GM12878 (cell line): ENCODE measurements at regions not wholly inside any gene's neighbourhood (a gene's known extent, or its start where the extent isn't known, plus 50 kb on each side); places are given as distances from the start of the nearest gene placed in this dataset.

Experiments used
- ATAC-seq: fragments of 200-7000 bp; cut with Tn5 transposase; 3 replicates; pipeline ENCODE4 v1.9.1; 2020; ENCODE audit warnings: mild to moderate bottlenecking, moderate library complexity
- BruUV-seq: library from RNA; stranded (reverse); fragments of 400-500 nt; replicated peaks from 2 replicates; lab custom pipeline; 2021; lab: Mats Ljungman, UMichigan
- CTCF ChIA-PET: fragments of 300-600 bp; sonication (Branson Sonifier 250); formaldehyde crosslinking; extraction: SDS; loops from one replicate; lab custom pipeline; 2021; ENCODE audit warnings: inconsistent platforms; lab: Yijun Ruan, JAX
- POLR2A ChIA-PET: fragments of 350-600 bp; formaldehyde crosslinking; extraction: SDS; loops from one replicate; lab custom pipeline; 2021; ENCODE audit warnings: inconsistent platforms; lab: Charles Lee
- RAD21 ChIA-PET: fragments of 300-600 bp; sonication (Branson Sonifier 250); formaldehyde crosslinking; loops from one replicate; lab custom pipeline; 2023; ENCODE audit warnings: antibody characterized with exemption; ENCODE audit not compliant: unreplicated experiment; lab: Charles Lee
- SMC1A ChIA-PET: fragments of 300-600 bp; sonication (Branson Sonifier 250); formaldehyde crosslinking; loops from one replicate; lab custom pipeline; 2023; ENCODE audit not compliant: unreplicated experiment, uncharacterized antibody; lab: Charles Lee
- DNase-seq: peaks from one replicate; pipeline ENCODE4 v3.0.0-alpha.2; 2011; ENCODE audit warnings: low read depth, low spot score
- FAIRE-seq: peaks from 3 replicates; lab custom pipeline; 2011; peaks lifted over from hg19 to GRCh38; lab: Jason Lieb, UNC
- H2AFZ ChIP-seq: 2 replicates; pipeline ENCODE4 v1.6.0; 2011; ENCODE audit warnings: low read depth, low read length, control low read depth; ENCODE audit not compliant: control insufficient read depth
- H3K27ac ChIP-seq: 2 replicates; pipeline ENCODE4 v1.5.1; 2011; ENCODE audit warnings: control low read depth; ENCODE audit not compliant: control insufficient read depth, insufficient read depth
- H3K27me3 ChIP-seq, 2 experiments: replicated peaks in 1 of 2; 2 replicates each; pipeline versions ENCODE4 v1.6.0 to v1.6.1; 2011; ENCODE audit warnings: low read length in 1 of 2; ENCODE audit not compliant: control insufficient read depth in 2 of 2, insufficient read depth in 2 of 2
- H3K36me3 ChIP-seq, 2 experiments: 2 replicates each; pipeline ENCODE4 v1.5.1; 2011; ENCODE audit warnings: low read length in 1 of 2; ENCODE audit not compliant: control insufficient read depth in 2 of 2, insufficient read depth in 2 of 2
- H3K4me1 ChIP-seq: 2 replicates; pipeline ENCODE4 v1.6.1; 2011; ENCODE audit warnings: mild to moderate bottlenecking, low read length, moderate library complexity, mixed read lengths; ENCODE audit not compliant: control insufficient read depth, insufficient read depth
- H3K4me2 ChIP-seq: 2 replicates; pipeline ENCODE4 v1.6.0; 2011; ENCODE audit warnings: control low read depth; ENCODE audit not compliant: control insufficient read depth, insufficient read depth
- H3K4me3 ChIP-seq: fragments of 200-600 bp; sonication (generic); 2 replicates; pipeline ENCODE4 v1.5.1; 2016
- H3K79me2 ChIP-seq: 2 replicates; pipeline ENCODE4 v1.6.0; 2011; ENCODE audit warnings: low read length; ENCODE audit not compliant: control insufficient read depth, insufficient read depth
- H3K9ac ChIP-seq: 2 replicates; pipeline ENCODE4 v1.8.0; 2011; ENCODE audit warnings: low read length, control low read depth, mixed read lengths; ENCODE audit not compliant: control insufficient read depth, insufficient read depth
- H3K9me3 ChIP-seq: replicated peaks from 3 replicates; pipeline ENCODE4 v1.5.1; 2011; ENCODE audit warnings: mild to moderate bottlenecking, low read length; ENCODE audit not compliant: control insufficient read depth, insufficient read depth
- H4K20me1 ChIP-seq: 2 replicates; pipeline ENCODE4 v1.6.0; 2011; ENCODE audit not compliant: control insufficient read depth, insufficient read depth
- CBFB ChIP-seq: IDR thresholded peaks from 2 replicates; pipeline ENCODE4 v1.6.1; 2016; ENCODE audit warnings: antibody characterized with exemption, low read depth
- FOS ChIP-seq: IDR thresholded peaks from 3 replicates; pipeline ENCODE4 v1.6.1; 2011; ENCODE audit warnings: borderline replicate concordance; ENCODE audit not compliant: insufficient read length; ENCODE audit errors: extremely low read depth
- FOXM1 ChIP-seq: IDR thresholded peaks from 2 replicates; pipeline ENCODE4 v1.6.1; 2012; ENCODE audit warnings: low read depth, mild to moderate bottlenecking, inconsistent platforms, low read length, moderate library complexity
- GATAD2B ChIP-seq: fragments of 450-650 bp; conservative IDR thresholded peaks from 2 replicates; pipeline ENCODE4 v1.6.1; 2017; ENCODE audit warnings: low read depth, mild to moderate bottlenecking, moderate library complexity
- IRF5 ChIP-seq: fragments of 450-650 bp; IDR thresholded peaks from 2 replicates; pipeline ENCODE4 v1.6.1; 2017; ENCODE audit warnings: borderline replicate concordance
- MXI1 ChIP-seq: fragments of 150-350 bp; IDR thresholded peaks from 2 replicates; pipeline ENCODE4 v1.6.1; 2011; ENCODE audit warnings: low read depth, mild to moderate bottlenecking, inconsistent platforms, low read length, improper control_type of control experiment
- NKRF ChIP-seq: fragments of 450-650 bp; conservative IDR thresholded peaks from 2 replicates; pipeline ENCODE4 v1.6.1; 2017; ENCODE audit warnings: mild to moderate bottlenecking, moderate library complexity
- NR2C2 ChIP-seq: IDR thresholded peaks from 2 replicates; pipeline ENCODE4 v1.6.1; 2011; ENCODE audit warnings: borderline replicate concordance, low read depth; ENCODE audit not compliant: control insufficient read depth, insufficient read length
- NRF1 ChIP-seq: conservative IDR thresholded peaks from 2 replicates; pipeline ENCODE4 v1.6.1; 2011; ENCODE audit warnings: mild to moderate bottlenecking, low read depth, low read length, improper control_type of control experiment
- POLR2AphosphoS2 ChIP-seq: IDR thresholded peaks from 2 replicates; pipeline ENCODE4 v1.6.1; 2011; ENCODE audit warnings: low read depth, mild to moderate bottlenecking, low read length, improper control_type of control experiment, moderate library complexity
- POLR2AphosphoS5 ChIP-seq: IDR thresholded peaks from 2 replicates; pipeline ENCODE4 v1.6.1; 2011; ENCODE audit warnings: mild to moderate bottlenecking, low read length, inconsistent platforms
- RCOR1 ChIP-seq: conservative IDR thresholded peaks from 2 replicates; pipeline ENCODE4 v1.6.1; 2012; ENCODE audit warnings: low read depth, low read length, improper control_type of control experiment
- SRF ChIP-seq, 2 experiments: IDR thresholded peaks; 2 replicates each; pipeline ENCODE4 v1.6.1; 2011; ENCODE audit warnings: low read depth in 2 of 2, low read length in 2 of 2, mild to moderate bottlenecking in 1 of 2, moderate library complexity in 1 of 2
- TBL1XR1 ChIP-seq: IDR thresholded peaks from 2 replicates; pipeline ENCODE4 v1.6.1; 2012; ENCODE audit warnings: low read depth, low read length, improper control_type of control experiment
- TCF7 ChIP-seq: IDR thresholded peaks from 2 replicates; pipeline ENCODE4 v1.6.1; 2014; ENCODE audit warnings: antibody characterized with exemption, borderline replicate concordance
- ZNF274 ChIP-seq: IDR thresholded peaks from one replicate; pipeline ENCODE4 v1.8.0; 2011; ENCODE audit not compliant: insufficient read length, insufficient read depth
- ZNF622 ChIP-seq: fragments of 450-650 bp; IDR thresholded peaks from 2 replicates; pipeline ENCODE4 v1.6.1; 2017; ENCODE audit warnings: mild to moderate bottlenecking, inconsistent platforms
- in situ Hi-C: fragments of 300-500 bp; cut with MboI; formaldehyde crosslinking; loops from 9 replicates; pipeline ENCODE4 v1.14.3; 2018; ENCODE audit warnings: mixed read lengths
- intact Hi-C: fragments of 100-400 bp; cut with micrococcal nuclease; formaldehyde crosslinking; loops from one replicate; pipeline ENCODE4 v1.14.2; 2022; ENCODE audit not compliant: unreplicated experiment
- TF ChIP-seq, protein P1 (sequence below): IDR thresholded peaks from 2 replicates; pipeline ENCODE4 v1.6.1; 2011; ENCODE audit warnings: borderline replicate concordance, low read depth, mild to moderate bottlenecking, moderate library complexity, mixed read lengths, low read length; ENCODE audit not compliant: insufficient read depth; ENCODE audit errors: extremely low read length
- TF ChIP-seq, protein P2 (sequence below), 3 experiments: IDR thresholded peaks in 2 of 3; conservative IDR thresholded peaks in 1 of 3; 2 replicates each; pipeline ENCODE4 v1.5.1; 2011; ENCODE audit warnings: low read depth in 3 of 3, low read length in 3 of 3, mild to moderate bottlenecking in 3 of 3, control low read depth in 2 of 3, moderate library complexity in 2 of 3, inconsistent platforms in 1 of 3, mixed read lengths in 1 of 3; ENCODE audit not compliant: control insufficient read depth in 2 of 3, insufficient read depth in 1 of 3; ENCODE audit errors: extremely low read depth in 1 of 3

- TF ChIP-seq NKRF, result no peak
- TF ChIP-seq TBL1XR1, result no peak
- no peak for TF ChIP-seq NR2C2
- TF ChIP-seq CBFB, result no peak
- TF ChIP-seq, all 136 proteins: peak for 0
These were observed 455.0 kb downstream of the EPHA3 start (continued) for GRCh38 chr3:89562373-89562772.

GRCh38 chr3:89565098-89565497 lies 457.7 kb downstream of the EPHA3 start:
- in situ Hi-C loops, result no loop called here
- H3K9ac ChIP-seq, result no peak overlapping the region
- SMC1A ChIA-PET, result interaction anchor here (1.7 kb wide), 1 partner anchor 15 kb away, joined by 4 read pairs; no protein-coding TSS in a partner anchor
- TF ChIP-seq, protein P1, sequence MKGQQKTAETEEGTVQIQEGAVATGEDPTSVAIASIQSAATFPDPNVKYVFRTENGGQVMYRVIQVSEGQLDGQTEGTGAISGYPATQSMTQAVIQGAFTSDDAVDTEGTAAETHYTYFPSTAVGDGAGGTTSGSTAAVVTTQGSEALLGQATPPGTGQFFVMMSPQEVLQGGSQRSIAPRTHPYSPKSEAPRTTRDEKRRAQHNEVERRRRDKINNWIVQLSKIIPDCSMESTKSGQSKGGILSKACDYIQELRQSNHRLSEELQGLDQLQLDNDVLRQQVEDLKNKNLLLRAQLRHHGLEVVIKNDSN, result no peak
- TF ChIP-seq POLR2AphosphoS2 (no peak), NRF1 (no peak), RCOR1 (no peak), IRF5 (no peak), POLR2AphosphoS5 (no peak), ZNF274 (no peak), ZNF622 (no peak), FOS (no peak), GATAD2B (no peak), SRF (IDR thresholded peaks at IDR 0.05; ENCODE audit: low read depth in 2 of 2, low read length in 2 of 2) (no peak), TCF7 (no peak), FOXM1 (no peak), MXI1 (no peak)
- TF ChIP-seq, protein P2, sequence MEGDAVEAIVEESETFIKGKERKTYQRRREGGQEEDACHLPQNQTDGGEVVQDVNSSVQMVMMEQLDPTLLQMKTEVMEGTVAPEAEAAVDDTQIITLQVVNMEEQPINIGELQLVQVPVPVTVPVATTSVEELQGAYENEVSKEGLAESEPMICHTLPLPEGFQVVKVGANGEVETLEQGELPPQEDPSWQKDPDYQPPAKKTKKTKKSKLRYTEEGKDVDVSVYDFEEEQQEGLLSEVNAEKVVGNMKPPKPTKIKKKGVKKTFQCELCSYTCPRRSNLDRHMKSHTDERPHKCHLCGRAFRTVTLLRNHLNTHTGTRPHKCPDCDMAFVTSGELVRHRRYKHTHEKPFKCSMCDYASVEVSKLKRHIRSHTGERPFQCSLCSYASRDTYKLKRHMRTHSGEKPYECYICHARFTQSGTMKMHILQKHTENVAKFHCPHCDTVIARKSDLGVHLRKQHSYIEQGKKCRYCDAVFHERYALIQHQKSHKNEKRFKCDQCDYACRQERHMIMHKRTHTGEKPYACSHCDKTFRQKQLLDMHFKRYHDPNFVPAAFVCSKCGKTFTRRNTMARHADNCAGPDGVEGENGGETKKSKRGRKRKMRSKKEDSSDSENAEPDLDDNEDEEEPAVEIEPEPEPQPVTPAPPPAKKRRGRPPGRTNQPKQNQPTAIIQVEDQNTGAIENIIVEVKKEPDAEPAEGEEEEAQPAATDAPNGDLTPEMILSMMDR (IDR thresholded peaks at IDR 0.05 in 2 of 3, conservative IDR thresholded peaks at IDR 0.05 in 1 of 3; ENCODE audit: control insufficient read depth in 2 of 3, extremely low read depth in 1 of 3, insufficient read depth in 1 of 3, low read depth in 3 of 3, low read length in 3 of 3), result no peak

More at GRCh38 chr3:89565098-89565497, 457.7 kb downstream of the EPHA3 start:
- Histone ChIP-seq H3K4me3 (no peak overlapping the region), H3K27ac (no peak overlapping the region), H2AFZ (no peak overlapping the region), H3K27me3 (no peaks in the 10 kb centered on the region), H4K20me1 (no peaks in the 10 kb centered on the region), H3K4me2 (no peak overlapping the region), H3K79me2 (no peaks in the 10 kb centered on the region), H3K9me3 (no peaks in the 10 kb centered on the region), H3K4me1 (no peaks in the 10 kb centered on the region), H3K36me3 (no peaks in the 10 kb centered on the region)
- FAIRE-seq, result no peak
- DNase-seq, result no peak
- POLR2A ChIA-PET, result no interaction called here
- intact Hi-C loops, result loop anchor here (5.0 kb wide), 1 partner anchor 527 kb away; no protein-coding TSS in a partner anchor
- no peak for ATAC-seq
- no TSS peak for BruUV-seq
- CTCF ChIA-PET, result no interaction called here
- RAD21 ChIA-PET, result interaction anchor here (3.9 kb wide), 1 partner anchor 527 kb away, joined by 27 read pairs; no protein-coding TSS in a partner anchor
